Gastroesophageal sphincter (tissue), 3 donors: ENCODE measurements at regions not wholly inside any gene's neighbourhood (a gene's known extent, or its start where the extent isn't known, plus 50 kb on each side); places are given as distances from the start of the nearest gene placed in this dataset.

Experiments
- CTCF ChIP-seq, 4 experiments: fragments of 200-600 bp in 2 of 4; fragments of 450-650 bp in 2 of 4; sonication (generic) in 1 of 4; IDR thresholded peaks; one replicate each; pipeline ENCODE4 v1.5.1; 2017 to 2019; ENCODE audit warnings: antibody characterized with exemption in 4 of 4, mild to moderate bottlenecking in 2 of 4, moderate library complexity in 2 of 4
- POLR2A ChIP-seq, 2 donors: fragments of 450-650 bp; IDR thresholded peaks; one replicate each; pipeline ENCODE4 v1.6.1; 2017; ENCODE audit warnings: antibody characterized with exemption in 2 of 2, mild to moderate bottlenecking in 2 of 2, moderate library complexity in 1 of 2

GRCh38 chr12:19998411-19998810 lies 369.9 kb upstream of the PDE3A start:
- TF ChIP-seq CTCF (IDR thresholded peaks at IDR 0.05) (no peak), POLR2A (IDR thresholded peaks at IDR 0.05) (no peak)
